ENCODE measurements at regions not wholly inside any gene's neighbourhood (a gene's known extent, or its start where the extent isn't known, plus 50 kb on each side); places are given as distances from the start of the nearest gene placed in this dataset.

DNA sequence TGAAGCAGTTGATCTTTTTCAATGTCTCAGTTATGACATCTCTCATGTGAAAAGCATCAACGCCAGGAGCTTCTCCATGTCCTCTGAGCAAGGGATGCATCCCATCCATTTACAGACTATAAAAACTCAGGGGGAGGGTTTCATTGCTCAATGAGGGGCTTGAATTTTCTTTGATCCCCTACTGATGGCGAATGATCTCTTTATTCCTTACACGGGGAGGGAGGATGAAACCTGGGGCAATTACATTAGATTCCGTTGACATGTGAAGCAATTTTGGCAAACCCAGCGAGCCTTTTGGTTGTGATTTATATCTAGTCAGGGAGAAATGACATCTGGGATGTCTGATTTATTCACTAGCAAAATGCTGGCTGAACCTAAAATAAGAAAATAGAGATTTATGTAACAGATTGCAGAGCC lies 268.9 kb downstream of the HIVEP2 start:
- no peaks in the 10 kb centered on the region for H3K79me2 ChIP-seq (ENCODE audit: insufficient read depth, low read length)
- H3K4me3 ChIP-seq (ENCODE audit: insufficient read depth, low read length, poor library complexity, severe bottlenecking) = no peak overlapping the region
- H3K9me2 ChIP-seq (replicated peaks; ENCODE audit: insufficient read depth, low read length) = no peaks in the 10 kb centered on the region
- H3K9me3 ChIP-seq (ENCODE audit: insufficient read depth, low read length) = no peaks in the 10 kb centered on the region
- H3F3A ChIP-seq (ENCODE audit: insufficient read depth) = no peaks in the 10 kb centered on the region
- no peak overlapping the region for H3K9ac ChIP-seq (ENCODE audit: low read length)
- H3K27me3 ChIP-seq (ENCODE audit: low read length) = no peaks in the 10 kb centered on the region
- no peak overlapping the region for H3K4me2 ChIP-seq (ENCODE audit: low read depth, low read length, poor library complexity, severe bottlenecking)
- TF ChIP-seq, protein P1, sequence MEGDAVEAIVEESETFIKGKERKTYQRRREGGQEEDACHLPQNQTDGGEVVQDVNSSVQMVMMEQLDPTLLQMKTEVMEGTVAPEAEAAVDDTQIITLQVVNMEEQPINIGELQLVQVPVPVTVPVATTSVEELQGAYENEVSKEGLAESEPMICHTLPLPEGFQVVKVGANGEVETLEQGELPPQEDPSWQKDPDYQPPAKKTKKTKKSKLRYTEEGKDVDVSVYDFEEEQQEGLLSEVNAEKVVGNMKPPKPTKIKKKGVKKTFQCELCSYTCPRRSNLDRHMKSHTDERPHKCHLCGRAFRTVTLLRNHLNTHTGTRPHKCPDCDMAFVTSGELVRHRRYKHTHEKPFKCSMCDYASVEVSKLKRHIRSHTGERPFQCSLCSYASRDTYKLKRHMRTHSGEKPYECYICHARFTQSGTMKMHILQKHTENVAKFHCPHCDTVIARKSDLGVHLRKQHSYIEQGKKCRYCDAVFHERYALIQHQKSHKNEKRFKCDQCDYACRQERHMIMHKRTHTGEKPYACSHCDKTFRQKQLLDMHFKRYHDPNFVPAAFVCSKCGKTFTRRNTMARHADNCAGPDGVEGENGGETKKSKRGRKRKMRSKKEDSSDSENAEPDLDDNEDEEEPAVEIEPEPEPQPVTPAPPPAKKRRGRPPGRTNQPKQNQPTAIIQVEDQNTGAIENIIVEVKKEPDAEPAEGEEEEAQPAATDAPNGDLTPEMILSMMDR (IDR thresholded peaks at IDR 0.05; ENCODE audit: insufficient read depth, low read length, poor library complexity, severe bottlenecking) = no peak
- no peak for TF ChIP-seq EZH2phosphoT487 (conservative IDR thresholded peaks at IDR 0.05; ENCODE audit: low read length)
- H3K27ac ChIP-seq (ENCODE audit: low read depth, low read length) = no peak overlapping the region
- no peaks in the 10 kb centered on the region for H3K36me3 ChIP-seq (ENCODE audit: low read length)
- H2AFZ ChIP-seq (ENCODE audit: low read depth, low read length, severe bottlenecking) = no peak overlapping the region
- no peaks in the 10 kb centered on the region for H4K20me1 ChIP-seq (ENCODE audit: low read depth, low read length)

DNA sequence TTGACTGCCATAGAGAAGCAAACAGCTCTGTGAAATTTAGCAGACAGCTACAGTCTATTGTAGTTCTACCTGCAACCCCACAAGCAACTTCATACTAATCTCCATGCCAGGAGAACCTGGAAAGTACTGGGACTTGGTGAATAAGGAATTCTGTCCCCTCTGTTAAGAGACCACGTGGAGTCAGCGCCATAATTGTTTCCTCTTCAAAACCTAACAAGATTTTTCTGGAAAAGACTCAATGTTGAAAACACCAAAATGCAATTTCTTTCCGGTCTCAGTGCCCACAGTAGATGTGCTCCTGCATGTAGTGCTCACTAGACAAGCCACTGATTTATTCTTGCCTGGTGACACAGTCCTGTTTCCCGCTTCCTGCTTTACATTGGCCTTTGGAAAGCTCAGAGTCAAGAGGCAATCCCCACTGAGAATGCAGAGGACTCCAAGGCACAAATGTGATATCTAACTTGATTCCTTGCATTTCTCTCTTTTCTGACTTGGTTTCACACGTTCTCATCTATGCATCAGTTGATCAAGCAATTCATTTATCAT lies 268.3 kb downstream of the HIVEP2 start:
- Histone ChIP-seq H3K79me2 (ENCODE audit: insufficient read depth, low read length) (no peaks in the 10 kb centered on the region), H3K27me3 (ENCODE audit: low read length) (no peaks in the 10 kb centered on the region), H3K4me2 (ENCODE audit: low read depth, low read length, poor library complexity, severe bottlenecking) (no peak overlapping the region), H3K9ac (ENCODE audit: low read length) (no peak overlapping the region), H3K27ac (ENCODE audit: low read depth, low read length) (no peak overlapping the region), H3K4me3 (ENCODE audit: insufficient read depth, low read length, poor library complexity, severe bottlenecking) (no peak overlapping the region), H3F3A (ENCODE audit: insufficient read depth) (no peaks in the 10 kb centered on the region), H3K36me3 (ENCODE audit: low read length) (no peaks in the 10 kb centered on the region), H4K20me1 (ENCODE audit: low read depth, low read length) (no peaks in the 10 kb centered on the region), H2AFZ (ENCODE audit: low read depth, low read length, severe bottlenecking) (no peak overlapping the region), H3K9me3 (ENCODE audit: insufficient read depth, low read length) (no peaks in the 10 kb centered on the region), H3K9me2 (replicated peaks; ENCODE audit: insufficient read depth, low read length) (no peaks in the 10 kb centered on the region)
- no peak for TF ChIP-seq EZH2phosphoT487 (conservative IDR thresholded peaks at IDR 0.05; ENCODE audit: low read length)
- TF ChIP-seq, protein P1 (IDR thresholded peaks at IDR 0.05; ENCODE audit: insufficient read depth, low read length, poor library complexity, severe bottlenecking) = no peak

GRCh38 chr6:142679907-142680700 lies 264.9 kb downstream of the HIVEP2 start:
- Histone ChIP-seq H3K9ac (ENCODE audit: low read length) (no peak overlapping the region), H3K4me2 (ENCODE audit: low read depth, low read length, poor library complexity, severe bottlenecking) (no peak overlapping the region), H3F3A (ENCODE audit: insufficient read depth) (no peaks in the 10 kb centered on the region), H3K27ac (ENCODE audit: low read depth, low read length) (no peak overlapping the region), H3K4me3 (ENCODE audit: insufficient read depth, low read length, poor library complexity, severe bottlenecking) (no peak overlapping the region), H2AFZ (ENCODE audit: low read depth, low read length, severe bottlenecking) (no peak overlapping the region), H3K36me3 (ENCODE audit: low read length) (no peaks in the 10 kb centered on the region), H3K27me3 (ENCODE audit: low read length) (no peaks in the 10 kb centered on the region), H3K79me2 (ENCODE audit: insufficient read depth, low read length) (no peaks in the 10 kb centered on the region), H3K9me3 (ENCODE audit: insufficient read depth, low read length) (no peaks in the 10 kb centered on the region), H3K9me2 (replicated peaks; ENCODE audit: insufficient read depth, low read length) (no peaks in the 10 kb centered on the region), H4K20me1 (ENCODE audit: low read depth, low read length) (no peaks in the 10 kb centered on the region)
- TF ChIP-seq, protein P1 (IDR thresholded peaks at IDR 0.05; ENCODE audit: insufficient read depth, low read length, poor library complexity, severe bottlenecking) = no peak
